ENCODE measurements at regions not wholly inside any gene's neighbourhood (a gene's known extent, or its start where the extent isn't known, plus 50 kb on each side); places are given as distances from the start of the nearest gene placed in this dataset.
"Not testable (repeated sequence)": the region's sequence is repeated elsewhere in the genome, so short reads cannot be mapped to it uniquely, and the experiment has no call there.

- Histone ChIP-seq H2AFZ (ENCODE audit: low read length) (no peak overlapping the region), H4K8ac (replicated peaks; ENCODE audit: insufficient read length, low read depth, low read length) (no peak overlapping the region), H3K4me2 (ENCODE audit: insufficient read depth, insufficient read length, low read length) (no peak overlapping the region), H3K18ac (ENCODE audit: insufficient read length, low read depth, low read length) (no peak overlapping the region), H2BK5ac (ENCODE audit: insufficient read length, low read length) (no peak overlapping the region), H3K79me2 (ENCODE audit: insufficient read depth, low read length) (no peaks in the 10 kb centered on the region), H2BK12ac (ENCODE audit: insufficient read length, low read depth, low read length) (no peak overlapping the region), H2BK15ac (ENCODE audit: low read depth, low read length) (no peak overlapping the region), H3K56ac (ENCODE audit: insufficient read length, low read depth, low read length) (no peak overlapping the region), H2BK20ac (ENCODE audit: low read depth, low read length, poor library complexity, severe bottlenecking) (no peak overlapping the region), H3K4me1 (ENCODE audit: insufficient read depth, low read length) (no peaks in the 10 kb centered on the region), H4K5ac (ENCODE audit: insufficient read length, low read depth, low read length) (no peak overlapping the region), H3K9ac (ENCODE audit: extremely low read depth, insufficient read length, low read length) (no peak overlapping the region), H2AK5ac (ENCODE audit: insufficient read length, low read length) (no peak overlapping the region), H2BK120ac (ENCODE audit: low read depth, low read length, poor library complexity, severe bottlenecking) (no peak overlapping the region), H3K23ac (ENCODE audit: insufficient read length, low read depth, low read length) (no peak overlapping the region), H3K27ac (ENCODE audit: insufficient read length, low read depth, low read length) (no peak overlapping the region), H3K9me3 (ENCODE audit: control insufficient read depth, low read depth, low read length) (no peaks in the 10 kb centered on the region), H3K4ac (ENCODE audit: low read depth, low read length) (no peak overlapping the region), H4K20me1 (ENCODE audit: control insufficient read depth, insufficient read depth, insufficient read length) (no peaks in the 10 kb centered on the region), H3K23me2 (ENCODE audit: insufficient read length, low read depth, low read length, poor library complexity, severe bottlenecking) (no peaks in the 10 kb centered on the region), H3K14ac (ENCODE audit: insufficient read depth, low read length) (no peak overlapping the region), H3T11ph (ENCODE audit: low read length) (no peak overlapping the region), H4K91ac (ENCODE audit: insufficient read length, low read depth, low read length) (no peak overlapping the region), H3K79me1 (ENCODE audit: insufficient read depth, low read depth, low read length, poor library complexity, severe bottlenecking) (no peaks in the 10 kb centered on the region), H3K27me3 (ENCODE audit: insufficient read depth, low read length) (no peaks in the 10 kb centered on the region)
- Mint-ChIP-seq H3K4me3 (no peak overlapping the region), H3K4me1 (peaks cover 2% of the 10 kb centered on the region in 2 experiments; a peak in 2 of 4 replicates), H3K9me3 (no peaks in the 10 kb centered on the region), H3K36me3 (ENCODE audit: insufficient read depth in 1 of 3, low read depth in 3 of 3) (peaks cover 0 to 3% (median 0%) of the 10 kb centered on the region in 3 experiments; a peak in 2 of 7 replicates), H3K27me3 (ENCODE audit: low read depth) (peaks cover 2% of the 10 kb centered on the region; the same call in 1 of the 2 replicates), H3K27ac (no peak overlapping the region; a peak in 1 of 7 replicates)
- no CpG with 5 or more reads among the region's 19 CpGs for whole genome bisulfite sequencing (ENCODE audit: extremely low coverage, insufficient read length, low lambda C conversion rate)
- no peak for DNase-seq
- TF ChIP-seq, protein P1, sequence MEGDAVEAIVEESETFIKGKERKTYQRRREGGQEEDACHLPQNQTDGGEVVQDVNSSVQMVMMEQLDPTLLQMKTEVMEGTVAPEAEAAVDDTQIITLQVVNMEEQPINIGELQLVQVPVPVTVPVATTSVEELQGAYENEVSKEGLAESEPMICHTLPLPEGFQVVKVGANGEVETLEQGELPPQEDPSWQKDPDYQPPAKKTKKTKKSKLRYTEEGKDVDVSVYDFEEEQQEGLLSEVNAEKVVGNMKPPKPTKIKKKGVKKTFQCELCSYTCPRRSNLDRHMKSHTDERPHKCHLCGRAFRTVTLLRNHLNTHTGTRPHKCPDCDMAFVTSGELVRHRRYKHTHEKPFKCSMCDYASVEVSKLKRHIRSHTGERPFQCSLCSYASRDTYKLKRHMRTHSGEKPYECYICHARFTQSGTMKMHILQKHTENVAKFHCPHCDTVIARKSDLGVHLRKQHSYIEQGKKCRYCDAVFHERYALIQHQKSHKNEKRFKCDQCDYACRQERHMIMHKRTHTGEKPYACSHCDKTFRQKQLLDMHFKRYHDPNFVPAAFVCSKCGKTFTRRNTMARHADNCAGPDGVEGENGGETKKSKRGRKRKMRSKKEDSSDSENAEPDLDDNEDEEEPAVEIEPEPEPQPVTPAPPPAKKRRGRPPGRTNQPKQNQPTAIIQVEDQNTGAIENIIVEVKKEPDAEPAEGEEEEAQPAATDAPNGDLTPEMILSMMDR (conservative IDR thresholded peaks at IDR 0.05): no peak
Measured at GRCh38 chr15:30816430-30816829, 87.3 kb upstream of the FAN1 start.

GRCh38 chr15:30823068-30823813 is 80.5 kb upstream of the FAN1 start:
- H4K8ac ChIP-seq (replicated peaks; ENCODE audit: insufficient read length, low read depth, low read length); H3K9me3 Mint-ChIP-seq; H3K27me3 ChIP-seq (ENCODE audit: insufficient read depth, low read length); H3K79me1 ChIP-seq (ENCODE audit: insufficient read depth, low read depth, low read length, poor library complexity, severe bottlenecking); H3K56ac ChIP-seq (ENCODE audit: insufficient read length, low read depth, low read length); H2BK5ac ChIP-seq (ENCODE audit: insufficient read length, low read length); H3K4me2 ChIP-seq (ENCODE audit: insufficient read depth, insufficient read length, low read length); H4K5ac ChIP-seq (ENCODE audit: insufficient read length, low read depth, low read length); H3K9ac ChIP-seq (ENCODE audit: extremely low read depth, insufficient read length, low read length); H2AFZ ChIP-seq (ENCODE audit: low read length); H3K36me3 Mint-ChIP-seq (ENCODE audit: insufficient read depth in 1 of 3, low read depth in 3 of 3); DNase-seq; H2BK12ac ChIP-seq (ENCODE audit: insufficient read length, low read depth, low read length); H2BK120ac ChIP-seq (ENCODE audit: low read depth, low read length, poor library complexity, severe bottlenecking); H3K4ac ChIP-seq (ENCODE audit: low read depth, low read length); H4K91ac ChIP-seq (ENCODE audit: insufficient read length, low read depth, low read length); H2BK20ac ChIP-seq (ENCODE audit: low read depth, low read length, poor library complexity, severe bottlenecking); H3K79me2 ChIP-seq (ENCODE audit: insufficient read depth, low read length); H4K20me1 ChIP-seq (ENCODE audit: control insufficient read depth, insufficient read depth, insufficient read length); H3K4me1 ChIP-seq (ENCODE audit: insufficient read depth, low read length); H2AK5ac ChIP-seq (ENCODE audit: insufficient read length, low read length); H3K9me3 ChIP-seq (ENCODE audit: control insufficient read depth, low read depth, low read length); H3K23me2 ChIP-seq (ENCODE audit: insufficient read length, low read depth, low read length, poor library complexity, severe bottlenecking); H2BK15ac ChIP-seq (ENCODE audit: low read depth, low read length); H3K14ac ChIP-seq (ENCODE audit: insufficient read depth, low read length); H3K27ac ChIP-seq (ENCODE audit: insufficient read length, low read depth, low read length); H3K23ac ChIP-seq (ENCODE audit: insufficient read length, low read depth, low read length); H3T11ph ChIP-seq (ENCODE audit: low read length); H3K27me3 Mint-ChIP-seq (ENCODE audit: low read depth): not testable (repeated sequence)
- peak overlapping the region; percentile 17 for H3K18ac ChIP-seq (ENCODE audit: insufficient read length, low read depth, low read length)
- Mint-ChIP-seq H3K4me1 (peaks cover 12 to 16% of the 10 kb centered on the region in 2 experiments), H3K27ac (peak overlapping the region; percentile 89 to 96 (median 95); a peak in 6 of 7 replicates), H3K4me3 (peak overlapping the region in 1 of 2 experiments; percentile 82; a peak in 4 of 5 replicates)
- WGBS (ENCODE audit: extremely low coverage, insufficient read length, low lambda C conversion rate): no CpG with 5 or more reads among the region's 15 CpGs
